NCI-H345 (cell line): ENCODE measurements at regions not wholly inside any gene's neighbourhood (a gene's known extent, or its start where the extent isn't known, plus 50 kb on each side); places are given as distances from the start of the nearest gene placed in this dataset.
"Not testable (repeated sequence)": the region's sequence is repeated elsewhere in the genome, so short reads cannot be mapped to it uniquely, and the experiment has no call there.

Source experiments
- DNase-seq: peaks from one replicate; lab custom pipeline; 2025; lab: John Stamatoyannopoulos, UW

- DNase-seq, result no peak
These were observed 180.7 kb upstream of the SYNPR start for GRCh38 chr3:63097396-63097795.

- no peak for DNase-seq
These were observed 161.2 kb upstream of the SYNPR start for GRCh38 chr3:63116922-63117321.

- no peak for DNase-seq
These were observed 154.0 kb upstream of the SYNPR start for GRCh38 chr3:63124090-63124489.

- DNase-seq, result no peak
These were observed 151.6 kb upstream of the SYNPR start for GRCh38 chr3:63126530-63126929.

GRCh38 chr3:63128380-63128779 lies 149.7 kb upstream of the SYNPR start:
- peak; percentile 6 for DNase-seq

- DNase-seq, result no peak
These were observed 147.5 kb upstream of the SYNPR start for GRCh38 chr3:63130625-63131024.

- no peak for DNase-seq
These were observed 145.5 kb upstream of the SYNPR start for GRCh38 chr3:63132461-63133250.

- DNase-seq, result no peak
These were observed 142.7 kb upstream of the SYNPR start for GRCh38 chr3:63135367-63135766.

GRCh38 chr3:63136249-63136648 lies 141.9 kb upstream of the SYNPR start:
- not testable (repeated sequence) for DNase-seq

- DNase-seq, result no peak
These were observed 135.4 kb upstream of the SYNPR start for GRCh38 chr3:63142681-63143080.

GRCh38 chr3:63146154-63146553 lies 132.0 kb upstream of the SYNPR start:
- no peak for DNase-seq

- DNase-seq, result no peak
These were observed 127.2 kb upstream of the SYNPR start for GRCh38 chr3:63150880-63151279.

GRCh38 chr3:63151897-63152296 lies 126.2 kb upstream of the SYNPR start:
- DNase-seq, result no peak

- DNase-seq, result no peak
These were observed 118.3 kb upstream of the SYNPR start for GRCh38 chr3:63159764-63160163.

- DNase-seq, result no peak
These were observed 111.0 kb upstream of the SYNPR start for GRCh38 chr3:63167113-63167512.

GRCh38 chr3:63168179-63168578 lies 109.9 kb upstream of the SYNPR start:
- peak; percentile 10 for DNase-seq

- DNase-seq, result no peak
These were observed 98.1 kb upstream of the SYNPR start for GRCh38 chr3:63179862-63180522.

- DNase-seq, result peak; percentile 31
These were observed 85.9 kb upstream of the SYNPR start for GRCh38 chr3:63192248-63192647.

- peak; percentile 56 for DNase-seq
These were observed 84.5 kb upstream of the SYNPR start for GRCh38 chr3:63193647-63194046.

GRCh38 chr3:63199606-63200005 lies 78.5 kb upstream of the SYNPR start:
- no peak for DNase-seq

- no peak for DNase-seq
These were observed 75.6 kb upstream of the SYNPR start for GRCh38 chr3:63202529-63202928.

- DNase-seq, result no peak
These were observed 71.0 kb upstream of the SYNPR start for GRCh38 chr3:63207066-63207590.

GRCh38 chr3:63228087-63228486 lies 50.0 kb upstream of the SYNPR start:
- DNase-seq, result no peak
